ES-I3 (cell line): ENCODE measurements at regions not wholly inside any gene's neighbourhood (a gene's known extent, or its start where the extent isn't known, plus 50 kb on each side); places are given as distances from the start of the nearest gene placed in this dataset.
"Not testable (repeated sequence)": the region's sequence is repeated elsewhere in the genome, so short reads cannot be mapped to it uniquely, and the experiment has no call there.

Experiments used
- H3K36me3 ChIP-seq: 2 replicates; pipeline ENCODE4 v1.6.1; 2013; ENCODE audit warnings: mild to moderate bottlenecking, low read length, control low read depth, moderate library complexity; ENCODE audit not compliant: insufficient read depth
- H3K4me1 ChIP-seq: 2 replicates; pipeline ENCODE4 v1.6.1; 2013; ENCODE audit warnings: mild to moderate bottlenecking, control low read depth, low read length; ENCODE audit not compliant: insufficient read depth
- H3K9ac ChIP-seq: 2 replicates; pipeline ENCODE4 v1.6.1; 2013; ENCODE audit warnings: low read depth, mild to moderate bottlenecking, low read length, moderate library complexity
- H3K9me3 ChIP-seq: 2 replicates; pipeline ENCODE4 v1.6.1; 2013; ENCODE audit warnings: mild to moderate bottlenecking, low read length, moderate library complexity; ENCODE audit not compliant: control insufficient read depth, insufficient read depth

GRCh38 chr3:170680593-170680992 is 94.7 kb upstream of the SLC7A14 start:
- no peak overlapping the region for H3K9ac ChIP-seq
- H3K4me1 ChIP-seq = 0 out of 2 replicates have a peak, but pooled peaks cover 5% of the 10 kb centered on the region
- no peaks in the 10 kb centered on the region for H3K36me3 ChIP-seq
- peaks cover 5% of the 10 kb centered on the region for H3K9me3 ChIP-seq

GRCh38 chr3:170679190-170679589 is 93.3 kb upstream of the SLC7A14 start:
- Histone ChIP-seq H3K4me1 (0 out of 2 replicates have a peak, but pooled peaks cover 5% of the 10 kb centered on the region), H3K36me3 (no peaks in the 10 kb centered on the region), H3K9ac (no peak overlapping the region), H3K9me3 (peaks cover 5% of the 10 kb centered on the region)

GRCh38 chr3:170670504-170670903 is 84.6 kb upstream of the SLC7A14 start:
- no peaks in the 10 kb centered on the region for H3K4me1 ChIP-seq
- no peak overlapping the region for H3K9ac ChIP-seq
- H3K36me3 ChIP-seq = no peaks in the 10 kb centered on the region
- peaks cover 10% of the 10 kb centered on the region; the same call in 1 of the 2 replicates for H3K9me3 ChIP-seq

DNA sequence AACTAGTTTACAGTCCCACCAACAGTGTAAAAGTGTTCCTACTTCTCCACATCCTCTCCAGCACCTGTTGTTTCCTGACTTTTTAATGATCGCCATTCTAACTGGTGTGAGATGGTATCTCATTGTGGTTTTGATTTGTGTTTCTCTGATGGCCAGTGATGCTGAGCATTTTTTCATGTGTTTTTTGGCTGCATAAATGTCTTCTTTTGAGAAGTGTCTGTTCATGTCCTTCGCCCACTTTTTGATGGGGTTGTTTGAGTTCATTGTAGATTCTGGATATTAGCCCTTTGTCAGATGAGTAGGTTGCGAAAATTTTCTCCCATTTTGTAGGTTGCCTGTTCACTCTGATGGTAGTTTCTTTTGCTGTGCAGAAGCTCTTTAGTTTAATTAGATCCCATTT is 77.1 kb upstream of the SLC7A14 start:
- not testable (repeated sequence) for H3K9ac ChIP-seq, H3K4me1 ChIP-seq, H3K36me3 ChIP-seq, H3K9me3 ChIP-seq

- Histone ChIP-seq H3K9me3 (peaks cover 4% of the 10 kb centered on the region; the same call in 1 of the 2 replicates), H3K4me1 (no peaks in the 10 kb centered on the region), H3K36me3 (no peaks in the 10 kb centered on the region), H3K9ac (no peak overlapping the region)
These were observed 74.3 kb upstream of the SLC7A14 start for GRCh38 chr3:170660139-170660538.

DNA sequence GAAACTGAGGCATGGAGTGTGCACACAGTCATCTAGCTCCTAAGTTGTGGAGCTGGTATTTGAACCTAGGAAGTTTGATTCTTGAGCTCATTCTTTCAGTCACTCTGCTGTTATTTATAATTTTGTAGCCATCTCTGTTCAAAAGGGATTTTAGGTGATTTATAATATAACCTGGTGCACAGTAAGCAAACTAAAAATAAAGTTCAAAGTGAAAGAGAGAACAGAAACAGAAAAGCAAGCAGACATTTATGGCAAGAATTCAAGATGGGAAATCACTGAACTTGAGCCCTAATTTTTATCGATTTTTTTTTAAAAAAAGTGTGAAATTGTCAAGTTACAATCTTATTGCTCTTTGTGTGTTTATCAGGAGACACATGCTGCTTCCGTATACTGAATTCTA is 71.4 kb upstream of the SLC7A14 start:
- H3K9me3 ChIP-seq = peaks cover 4% of the 10 kb centered on the region; the same call in 1 of the 2 replicates
- H3K4me1 ChIP-seq = no peaks in the 10 kb centered on the region
- no peak overlapping the region for H3K9ac ChIP-seq
- no peaks in the 10 kb centered on the region for H3K36me3 ChIP-seq

DNA sequence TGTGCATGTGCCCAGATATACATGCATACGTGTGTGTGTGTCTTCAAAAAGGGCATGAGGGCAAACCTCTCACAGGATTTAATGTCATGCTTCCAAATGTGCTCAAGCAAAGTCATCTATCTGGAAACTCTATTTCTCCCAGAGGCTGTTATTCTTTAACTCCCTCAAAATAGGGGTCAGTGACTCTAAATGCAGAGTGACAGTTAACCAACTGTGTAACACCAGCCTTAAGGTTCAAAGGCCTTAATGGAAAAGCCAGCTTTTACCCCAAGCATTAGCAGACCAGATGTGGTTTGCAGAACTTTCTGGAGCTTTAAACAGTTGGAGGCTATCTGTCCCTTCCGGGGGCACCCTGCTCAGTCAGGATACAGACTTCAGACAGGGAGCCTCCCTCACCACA is 70.4 kb upstream of the SLC7A14 start:
- Histone ChIP-seq H3K36me3 (no peaks in the 10 kb centered on the region), H3K9ac (no peak overlapping the region), H3K9me3 (peaks cover 3% of the 10 kb centered on the region; the same call in 1 of the 2 replicates), H3K4me1 (no peaks in the 10 kb centered on the region)

DNA sequence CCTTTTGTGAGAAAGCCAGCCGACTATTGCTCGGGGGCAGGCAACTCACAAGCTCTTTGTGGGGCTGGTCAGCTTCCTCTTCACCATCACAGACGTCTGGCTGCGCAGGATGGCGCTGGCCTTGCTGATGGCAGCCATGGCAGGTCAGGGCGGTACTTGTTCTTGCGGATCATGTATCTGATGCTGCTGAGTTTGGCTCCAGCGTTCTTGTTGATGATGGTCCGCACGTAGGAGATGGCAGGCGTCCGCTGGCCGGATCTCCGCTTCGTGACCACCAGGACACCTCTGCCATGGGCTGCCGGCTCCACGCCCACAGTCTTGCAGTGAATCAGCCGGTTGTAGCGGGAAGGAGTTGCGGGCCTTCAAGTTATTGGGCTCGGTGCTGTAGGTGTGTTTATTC is 67.9 kb upstream of the SLC7A14 start:
- Histone ChIP-seq H3K9ac (no peak overlapping the region), H3K36me3 (no peaks in the 10 kb centered on the region), H3K9me3 (no peaks in the 10 kb centered on the region), H3K4me1 (no peaks in the 10 kb centered on the region)

- H3K9me3 ChIP-seq = no peaks in the 10 kb centered on the region
These were observed 65.5 kb upstream of the SLC7A14 start for GRCh38 chr3:170651260-170651845.

GRCh38 chr3:170650557-170650956 is 64.7 kb upstream of the SLC7A14 start:
- H3K4me1 ChIP-seq, H3K9ac ChIP-seq, H3K9me3 ChIP-seq, H3K36me3 ChIP-seq: not testable (repeated sequence)

More at GRCh38 chr3:170651260-170651845, 65.5 kb upstream of the SLC7A14 start:
- H3K4me1 ChIP-seq = no peaks in the 10 kb centered on the region
- no peaks in the 10 kb centered on the region for H3K36me3 ChIP-seq
- H3K9ac ChIP-seq = no peak overlapping the region

DNA sequence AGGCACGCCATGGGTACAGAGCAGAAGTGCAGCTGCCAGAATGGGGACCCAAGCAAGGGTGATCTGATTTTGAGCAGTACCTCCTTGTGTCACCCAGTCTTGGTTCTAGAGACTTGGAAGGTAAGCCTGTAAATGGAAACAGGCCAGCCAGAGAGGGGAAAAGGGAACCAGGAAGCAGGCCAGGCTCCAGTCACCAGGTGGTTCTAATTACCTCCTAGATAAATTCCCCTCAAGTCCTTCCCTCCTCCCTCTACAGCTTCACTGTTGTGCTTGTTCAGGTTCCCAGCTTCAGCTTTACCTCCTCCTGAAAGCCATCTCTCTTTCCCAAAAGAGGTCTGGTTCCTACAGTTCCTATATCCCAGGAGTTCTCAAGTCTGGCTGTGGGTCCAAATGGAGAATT is 58.8 kb upstream of the SLC7A14 start:
- H3K36me3 ChIP-seq = no peaks in the 10 kb centered on the region
- H3K9ac ChIP-seq = no peak overlapping the region
- H3K9me3 ChIP-seq = no peaks in the 10 kb centered on the region
- no peaks in the 10 kb centered on the region for H3K4me1 ChIP-seq

DNA sequence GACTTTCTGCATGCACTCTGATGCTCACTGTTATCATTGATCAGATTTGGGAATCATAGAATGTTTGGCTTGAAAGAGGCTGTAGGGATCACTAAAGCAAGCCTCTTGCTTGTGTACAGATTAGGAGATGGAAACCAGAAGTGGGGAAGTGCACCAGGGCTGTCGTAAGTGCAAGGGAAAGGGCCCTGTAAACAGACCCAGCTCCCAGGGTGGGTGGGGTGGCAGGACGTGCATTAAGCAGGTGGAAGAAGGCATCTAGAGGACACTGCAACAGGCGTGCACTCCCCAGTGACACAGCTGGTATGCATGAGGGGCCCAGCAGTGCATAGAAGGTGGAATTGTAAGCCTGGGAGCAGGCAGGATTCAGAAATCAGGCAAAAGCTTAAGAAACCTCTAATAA is 58.0 kb upstream of the SLC7A14 start:
- H3K9me3 ChIP-seq = no peaks in the 10 kb centered on the region
- no peaks in the 10 kb centered on the region for H3K4me1 ChIP-seq
- no peak overlapping the region for H3K9ac ChIP-seq
- no peaks in the 10 kb centered on the region for H3K36me3 ChIP-seq

GRCh38 chr3:170642882-170643601 is 57.2 kb upstream of the SLC7A14 start:
- Histone ChIP-seq H3K9me3 (no peaks in the 10 kb centered on the region), H3K4me1 (no peaks in the 10 kb centered on the region), H3K36me3 (no peaks in the 10 kb centered on the region)

DNA sequence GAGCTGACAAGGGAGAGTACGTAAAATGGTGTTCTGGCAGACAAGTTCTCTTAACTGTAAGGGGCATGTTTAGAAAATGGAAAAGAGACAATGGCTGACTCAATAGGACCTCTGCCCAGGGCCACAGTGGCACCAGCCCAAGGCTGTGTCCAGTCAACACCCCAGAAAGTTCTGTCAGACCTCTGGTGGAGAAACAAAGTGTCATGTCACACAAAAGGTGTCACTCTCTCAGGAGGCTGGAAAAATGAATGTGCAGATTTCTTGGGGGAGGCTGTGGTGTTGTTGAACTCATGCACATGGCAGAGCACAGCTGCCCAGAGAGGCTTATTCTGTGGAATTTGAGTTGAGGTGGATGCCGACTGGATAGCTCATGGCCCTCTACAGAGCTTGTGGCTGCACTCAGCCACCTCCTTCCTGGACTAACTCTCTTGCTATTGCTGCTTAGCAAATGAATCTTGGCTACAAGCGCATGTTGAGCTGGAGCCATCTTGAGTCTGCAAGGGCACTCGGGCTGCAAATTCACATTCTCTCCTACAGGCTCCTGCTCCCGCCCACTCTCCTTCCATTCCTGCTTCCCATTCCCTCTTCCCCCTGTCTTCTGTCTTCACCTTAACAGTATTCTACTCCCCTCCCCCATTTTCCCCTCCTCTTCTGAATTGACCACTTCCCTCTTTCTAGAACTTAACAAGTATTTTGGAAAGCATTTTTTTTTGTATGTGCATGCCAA is 55.8 kb upstream of the SLC7A14 start:
- Histone ChIP-seq H3K9ac (no peak overlapping the region), H3K9me3 (no peaks in the 10 kb centered on the region), H3K4me1 (no peaks in the 10 kb centered on the region), H3K36me3 (no peaks in the 10 kb centered on the region)

More at GRCh38 chr3:170642882-170643601, 57.2 kb upstream of the SLC7A14 start:
- no peak overlapping the region for H3K9ac ChIP-seq

GRCh38 chr3:170640737-170641171 is 54.9 kb upstream of the SLC7A14 start:
- Histone ChIP-seq H3K4me1 (peaks cover 5% of the 10 kb centered on the region; the same call in 1 of the 2 replicates), H3K9me3 (no peaks in the 10 kb centered on the region), H3K36me3 (no peaks in the 10 kb centered on the region), H3K9ac (no peak overlapping the region)
